ENCODE measurements at regions not wholly inside any gene's neighbourhood (a gene's known extent, or its start where the extent isn't known, plus 50 kb on each side); places are given as distances from the start of the nearest gene placed in this dataset.
A peak's percentile ranks its signal among the peaks of the same experiment; 100 is the strongest.

- DNase-seq, result no peak
These were observed 147.4 kb downstream of the IL15 start for GRCh38 chr4:141783770-141784169.

DNA sequence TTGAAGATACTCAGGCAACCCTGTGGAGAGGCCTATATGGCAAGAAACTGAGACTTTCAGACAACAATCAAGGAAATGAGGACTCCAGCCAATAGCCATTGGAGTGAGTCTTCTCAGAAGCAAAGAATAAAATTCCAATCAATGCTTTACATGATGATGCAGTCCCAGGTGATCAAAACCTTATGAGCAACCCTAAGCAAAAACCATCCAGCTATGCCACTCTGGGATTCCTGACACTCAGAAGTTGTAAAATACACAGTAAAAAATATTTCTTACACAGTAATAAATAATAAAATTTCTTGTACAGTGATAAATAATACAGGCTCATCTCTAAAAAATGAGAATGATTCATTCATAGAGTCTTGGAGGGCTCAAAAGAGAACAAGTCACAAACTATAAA lies 150.6 kb downstream of the IL15 start:
- peak; percentile 41 for DNase-seq

GRCh38 chr4:141788169-141788915 lies 152.0 kb downstream of the IL15 start:
- peak; percentile 50 for DNase-seq

DNA sequence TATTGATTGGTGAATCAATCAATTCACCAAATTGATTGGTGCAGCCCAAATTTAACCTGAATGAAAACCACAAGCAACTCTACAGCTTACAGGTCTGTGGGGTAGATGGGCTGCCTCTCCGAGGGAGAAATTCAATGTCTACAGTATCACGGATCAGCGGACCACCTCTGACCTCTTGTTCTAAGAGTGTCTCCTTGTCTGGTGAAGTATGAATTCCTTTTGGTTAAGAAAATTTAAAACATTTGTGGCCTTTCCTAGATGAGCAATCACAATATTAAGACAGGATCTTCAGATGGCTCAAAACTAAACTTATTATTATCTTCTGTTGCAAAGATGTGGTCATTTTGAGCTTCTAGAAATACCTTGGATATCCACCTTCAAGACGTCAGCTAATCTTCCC lies 153.3 kb downstream of the IL15 start:
- no peak for DNase-seq

DNA sequence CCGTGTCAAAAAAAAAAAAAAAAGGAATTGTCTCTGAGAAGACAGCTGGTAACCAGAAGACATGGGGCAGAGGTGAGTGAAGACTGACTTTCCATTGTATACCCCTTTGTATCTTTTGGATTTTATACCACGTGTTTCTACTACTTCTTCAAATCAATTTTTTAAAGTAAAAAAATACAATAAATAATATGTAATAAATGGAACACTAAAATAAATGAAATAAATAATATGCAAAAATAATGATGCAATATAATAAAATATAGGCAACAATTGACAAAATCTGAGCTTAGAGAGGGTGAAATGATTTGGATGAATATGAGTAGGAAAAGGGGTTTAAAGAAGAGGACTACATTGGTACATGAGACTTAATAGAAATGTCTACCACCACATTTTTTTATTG lies 155.8 kb downstream of the IL15 start:
- DNase-seq, result no peak

GRCh38 chr4:141797966-141798365 lies 161.6 kb downstream of the IL15 start:
- peak; percentile 45 for DNase-seq

DNA sequence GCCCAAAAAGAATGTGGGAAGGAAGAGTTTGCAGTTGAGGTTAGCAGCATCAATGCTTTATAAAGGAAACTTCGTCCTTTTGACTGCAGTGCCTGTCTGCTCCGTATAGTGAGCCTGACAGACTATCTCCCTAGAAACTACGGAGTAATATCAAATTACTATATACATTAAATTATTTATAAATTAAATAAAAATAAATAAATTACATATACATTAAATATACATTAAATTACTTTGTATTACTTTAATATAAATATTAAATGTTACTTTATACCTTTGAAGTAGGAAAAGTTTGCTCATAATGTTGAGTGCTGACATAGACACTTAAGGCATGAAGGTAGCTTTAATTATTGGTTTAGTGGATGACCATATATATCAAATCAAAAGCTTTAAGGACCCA lies 165.2 kb downstream of the IL15 start:
- no peak for DNase-seq

DNA sequence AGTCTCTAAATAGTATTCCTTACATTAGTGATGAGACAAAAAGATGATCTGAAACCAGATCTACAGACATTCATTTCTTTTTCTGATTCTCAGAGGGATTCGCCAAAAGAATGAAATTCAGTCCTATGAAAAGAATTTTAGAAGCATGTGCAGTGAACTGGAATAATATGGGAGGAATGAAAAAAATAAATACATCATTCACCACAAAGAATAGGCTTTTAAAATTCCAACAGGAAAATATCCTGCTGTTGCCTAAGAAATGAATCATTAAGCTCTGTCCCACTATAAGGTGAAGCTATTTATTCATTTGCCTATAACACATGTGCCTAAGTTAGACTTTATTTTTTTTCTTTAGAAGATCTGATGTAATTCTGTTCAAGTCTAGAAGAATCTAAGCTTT lies 165.9 kb downstream of the IL15 start:
- peak; percentile 80 for DNase-seq

- DNase-seq, result peak; percentile 27
These were observed 168.5 kb downstream of the IL15 start for GRCh38 chr4:141804836-141805235.

DNA sequence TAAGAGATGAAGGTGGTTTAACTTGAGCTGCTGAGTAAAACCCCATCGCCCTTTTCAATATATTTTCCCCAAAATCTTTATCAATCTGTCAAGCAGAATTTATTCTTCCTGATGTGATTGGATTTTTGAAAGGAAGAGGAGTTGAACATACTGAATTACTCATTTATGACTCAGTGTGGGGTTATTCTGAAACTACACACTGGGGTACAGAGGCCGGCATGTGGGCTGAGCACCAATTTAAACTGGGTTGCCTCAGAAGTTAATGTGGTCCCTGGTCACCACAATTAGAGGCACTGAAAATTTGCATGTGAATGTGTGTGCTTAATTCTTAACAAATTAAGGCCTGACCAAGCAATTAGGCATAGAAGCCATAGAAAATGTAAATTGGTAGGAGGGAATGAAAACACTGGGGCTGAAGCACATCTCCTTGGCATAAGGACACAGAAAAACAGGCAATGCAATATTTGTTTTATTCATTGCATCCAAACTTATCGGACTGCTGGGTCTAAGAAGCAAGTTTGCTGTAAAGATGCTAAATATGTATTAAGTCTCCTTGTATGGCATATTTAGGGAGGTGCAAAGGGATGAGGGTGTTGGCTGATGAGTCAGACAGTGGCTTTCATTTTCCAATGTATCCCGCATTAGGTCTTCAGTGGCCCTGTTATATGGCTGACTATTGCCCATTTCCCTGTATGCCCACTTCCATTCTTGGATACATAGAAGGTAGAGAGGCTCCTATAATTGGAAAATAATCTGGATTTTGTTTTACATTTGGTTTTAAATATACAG lies 170.9 kb downstream of the IL15 start:
- peak; percentile 76 for DNase-seq

GRCh38 chr4:141810038-141810711 lies 173.8 kb downstream of the IL15 start:
- peak; percentile 52 for DNase-seq

GRCh38 chr4:141810712-141811375 lies 174.5 kb downstream of the IL15 start:
- no peak for DNase-seq

- DNase-seq, result no peak
These were observed 175.8 kb downstream of the IL15 start for GRCh38 chr4:141812158-141812557.

GRCh38 chr4:141814499-141814898 lies 178.1 kb downstream of the IL15 start:
- DNase-seq, result no peak

DNA sequence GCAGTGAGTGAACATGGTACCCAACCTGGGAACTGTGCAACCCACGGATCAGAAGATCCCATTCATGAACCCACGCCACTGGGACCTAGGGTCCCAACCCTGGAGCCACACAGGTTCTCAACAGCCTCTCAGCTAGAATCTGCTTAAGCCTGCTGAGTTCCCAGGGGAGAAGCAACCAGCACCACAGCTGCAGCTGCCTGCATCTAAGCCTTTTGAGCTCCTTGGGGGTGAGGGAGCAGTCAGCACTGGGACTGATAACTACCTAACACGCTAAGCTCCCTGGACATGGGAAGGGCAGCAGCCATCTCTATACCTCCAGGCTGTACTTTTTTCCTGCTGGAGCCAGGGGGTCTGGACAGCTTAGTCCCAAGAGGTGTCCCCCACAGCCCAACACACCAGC lies 179.3 kb downstream of the IL15 start:
- no peak for DNase-seq

- no peak for DNase-seq
These were observed 189.9 kb downstream of the IL15 start for GRCh38 chr4:141826260-141826659.

DNA sequence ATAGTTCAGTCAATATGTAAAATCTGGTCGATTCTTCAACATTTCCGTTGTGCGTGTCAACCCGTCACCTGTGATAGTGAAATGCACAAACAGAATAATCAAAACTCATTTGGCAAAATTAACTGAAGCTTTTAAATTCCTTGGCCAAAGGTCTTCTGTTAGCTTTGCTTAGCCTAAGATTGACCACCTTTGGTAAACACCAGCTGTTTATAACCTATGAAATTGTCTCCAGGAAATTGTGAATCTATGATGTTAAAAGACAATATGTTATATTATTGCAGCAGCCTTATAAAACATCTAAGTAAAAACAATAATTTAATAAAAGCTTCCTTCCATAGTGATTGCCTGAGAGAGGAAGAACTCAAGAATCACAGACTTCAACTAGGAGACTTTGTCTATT lies 196.8 kb downstream of the IL15 start:
- DNase-seq, result no peak

DNA sequence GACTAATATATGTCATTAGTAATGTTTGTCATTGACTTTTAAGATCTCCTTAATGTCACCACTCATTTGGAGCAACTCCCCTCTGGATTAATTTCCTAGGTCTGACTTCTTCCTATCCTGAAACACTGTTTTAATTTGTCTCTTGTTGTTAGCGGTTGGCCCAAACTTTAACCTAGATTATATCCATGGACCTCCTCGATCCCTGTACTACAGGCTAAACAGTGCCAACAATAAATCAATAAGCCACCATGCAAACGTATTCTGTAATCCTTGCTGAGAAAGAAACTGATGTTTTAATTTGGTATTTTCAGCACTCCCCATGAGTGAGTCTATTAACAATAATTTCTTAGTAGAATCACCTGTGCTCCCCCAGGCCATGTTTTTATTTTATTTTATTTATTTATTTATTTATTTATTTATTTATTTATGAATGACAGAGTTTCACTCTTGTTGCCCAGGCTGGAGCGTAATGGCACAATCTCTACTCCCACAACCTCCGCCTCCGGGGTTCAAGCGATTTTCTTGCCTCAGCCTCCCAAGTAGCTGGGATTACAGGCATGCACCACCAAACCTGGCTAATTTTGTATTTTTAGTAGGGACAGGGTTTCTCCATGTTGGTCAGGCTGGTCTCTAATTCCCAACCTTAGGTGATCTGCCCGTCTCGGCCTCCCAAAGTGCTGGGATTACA lies 204.1 kb downstream of the IL15 start:
- DNase-seq, result no peak

GRCh38 chr4:141843136-141843535 lies 206.8 kb downstream of the IL15 start:
- DNase-seq, result no peak

GRCh38 chr4:141845901-141846300 lies 209.5 kb downstream of the IL15 start:
- DNase-seq, result no peak

DNA sequence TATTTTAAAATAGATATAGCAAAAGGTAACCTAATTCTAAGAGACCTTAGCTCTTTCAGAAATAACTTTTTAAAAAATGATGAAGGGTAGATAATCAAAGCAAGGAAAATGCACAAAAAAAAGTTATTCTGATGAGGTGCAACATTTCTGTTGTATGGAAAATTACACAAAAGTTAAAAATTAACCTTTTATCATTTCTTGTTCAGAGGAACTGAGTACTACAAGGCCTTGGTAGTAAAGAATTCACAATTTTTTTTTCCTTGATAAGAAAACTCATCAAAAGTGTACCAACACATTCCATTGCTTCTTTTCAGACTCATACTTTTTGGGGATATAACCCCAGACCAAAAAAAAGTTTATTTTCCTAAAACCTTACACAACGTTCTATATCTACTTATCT lies 213.0 kb downstream of the IL15 start:
- no peak for DNase-seq

DNA sequence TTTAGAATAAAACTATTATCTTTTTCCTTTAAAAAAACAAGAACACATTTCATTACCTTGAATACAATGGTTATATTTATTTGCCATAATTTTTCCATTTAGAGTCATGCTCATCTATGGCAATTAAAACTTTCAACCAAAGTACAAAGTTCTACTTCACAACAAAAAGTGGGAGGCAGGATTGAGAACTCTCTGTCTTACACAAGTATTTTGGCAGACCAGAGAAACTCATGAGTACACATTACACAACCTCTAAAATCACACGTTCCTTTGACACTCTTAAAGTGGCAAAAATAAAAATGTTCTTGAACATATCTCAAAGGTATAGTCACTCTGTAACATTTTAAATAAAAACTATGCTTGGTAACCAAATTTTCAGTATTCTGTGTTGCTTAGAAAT lies 213.4 kb downstream of the IL15 start:
- DNase-seq, result no peak
